HS-5 (cell line): ENCODE measurements at regions not wholly inside any gene's neighbourhood (a gene's known extent, or its start where the extent isn't known, plus 50 kb on each side); places are given as distances from the start of the nearest gene placed in this dataset.
"Not testable (repeated sequence)": the region's sequence is repeated elsewhere in the genome, so short reads cannot be mapped to it uniquely, and the experiment has no call there.

ENCODE experiments used
- DNase-seq: peaks from one replicate; pipeline ENCODE4 v3.0.0-alpha.2; 2012; ENCODE audit warnings: low read depth

DNA sequence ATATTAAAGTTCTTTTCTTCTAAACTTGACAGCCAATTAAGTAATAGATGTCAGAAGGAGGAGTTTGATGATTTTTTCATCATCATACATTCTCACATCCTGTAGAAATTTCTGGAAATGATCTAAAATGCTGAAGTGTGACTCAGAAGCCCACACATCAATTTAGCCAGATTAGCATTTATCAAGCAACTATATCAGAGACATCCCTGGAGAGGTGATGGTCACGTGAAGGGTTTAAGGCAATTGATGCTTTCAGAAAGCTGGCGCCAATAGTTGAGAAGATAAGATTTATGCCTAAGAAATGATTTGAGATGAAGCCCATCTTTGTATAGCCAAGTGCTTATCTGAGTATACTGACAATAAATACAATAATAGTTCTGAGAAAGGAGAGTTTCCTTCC lies 162.9 kb upstream of the RORB start:
- DNase-seq, result no peak

DNA sequence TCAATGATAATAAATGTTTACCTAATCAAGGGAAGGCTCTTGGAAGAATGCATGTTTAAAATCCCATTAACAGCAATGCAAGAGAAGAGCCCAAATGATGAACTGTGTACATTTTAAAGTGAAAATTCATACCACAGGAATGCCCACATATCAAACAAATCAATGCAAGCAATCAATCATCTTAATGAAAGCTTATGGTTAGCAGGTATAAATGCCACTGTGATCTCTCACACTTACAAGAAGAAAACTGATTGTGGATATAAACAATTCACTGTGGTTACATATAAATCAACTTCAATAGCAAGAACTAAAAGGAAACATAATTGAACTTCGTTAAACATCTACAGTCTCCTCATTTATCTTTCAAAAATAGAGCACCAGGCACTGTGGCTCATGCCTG lies 161.0 kb upstream of the RORB start:
- DNase-seq, result no peak

DNA sequence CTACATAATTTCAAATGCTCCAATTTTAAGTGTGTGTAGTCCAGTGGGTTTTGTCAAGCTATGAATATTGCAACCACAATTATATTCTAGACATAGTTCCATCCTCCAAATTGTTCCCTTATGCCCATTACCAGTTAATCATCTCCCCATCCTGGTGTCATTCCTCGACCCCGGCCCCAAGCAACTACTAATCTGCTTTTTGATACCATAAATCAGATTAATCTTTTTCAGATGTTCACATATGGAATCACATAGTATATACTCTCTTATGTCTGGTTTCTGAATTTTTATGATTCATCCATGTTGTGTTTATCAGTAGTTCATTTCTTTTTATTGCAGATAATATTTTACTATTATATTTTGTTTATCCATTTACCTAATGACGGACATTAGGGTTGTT lies 148.4 kb upstream of the RORB start:
- no peak for DNase-seq

DNA sequence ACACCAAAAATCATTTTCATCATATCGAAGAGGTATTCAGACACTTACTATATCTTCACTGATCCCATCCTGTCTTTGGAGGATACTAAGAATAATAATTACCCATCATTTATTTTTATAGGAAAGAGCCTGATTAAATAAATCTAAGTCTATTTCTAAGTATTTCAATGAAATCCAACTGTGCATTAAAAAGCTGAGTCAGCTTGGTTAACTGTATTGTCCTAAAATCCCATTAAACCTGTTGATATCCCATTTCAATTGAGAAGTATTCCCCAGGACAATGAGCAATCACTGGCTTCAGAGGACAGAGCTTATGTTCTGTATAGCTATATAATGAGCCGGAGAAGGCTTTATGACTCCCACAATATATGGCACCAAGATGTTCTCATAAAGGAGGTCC lies 142.0 kb upstream of the RORB start:
- DNase-seq, result no peak

DNA sequence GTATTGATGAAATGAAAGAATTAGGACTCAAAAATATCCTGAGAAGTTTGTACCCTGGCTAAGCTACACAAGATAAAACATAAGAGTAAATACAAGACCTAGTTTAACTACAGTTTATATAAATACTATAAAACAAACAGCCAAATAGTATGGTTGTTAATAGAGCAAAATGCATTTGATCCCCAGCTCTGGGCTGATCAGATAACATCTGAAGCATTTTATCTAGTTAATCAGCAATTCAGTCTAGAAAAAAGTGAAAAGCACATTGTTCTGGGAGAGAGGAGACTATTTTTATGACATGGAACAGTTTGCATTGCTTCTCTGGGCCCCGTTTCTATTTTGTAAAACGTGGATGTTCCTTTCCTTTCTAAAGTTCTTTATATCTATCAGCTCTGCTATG lies 139.6 kb upstream of the RORB start:
- no peak for DNase-seq

DNA sequence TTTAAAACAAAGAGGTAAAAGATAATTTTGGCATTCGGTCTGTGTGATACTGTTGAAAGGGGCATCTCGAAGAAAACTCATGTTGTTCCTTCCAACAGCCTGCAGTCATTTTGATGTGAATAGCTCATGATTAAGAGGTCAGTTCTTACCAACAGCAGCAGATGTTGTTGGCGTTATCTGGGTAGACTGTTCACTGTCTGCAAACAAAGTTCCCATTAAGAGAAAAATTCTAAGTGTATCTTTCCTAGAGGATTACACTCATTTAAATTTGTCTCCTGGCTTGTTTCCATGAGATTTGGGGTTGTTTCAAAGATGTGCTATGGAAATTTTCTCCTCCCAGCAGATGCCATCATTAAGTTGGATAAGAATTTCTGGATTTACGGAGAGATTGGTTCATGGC lies 138.2 kb upstream of the RORB start:
- DNase-seq, result no peak

DNA sequence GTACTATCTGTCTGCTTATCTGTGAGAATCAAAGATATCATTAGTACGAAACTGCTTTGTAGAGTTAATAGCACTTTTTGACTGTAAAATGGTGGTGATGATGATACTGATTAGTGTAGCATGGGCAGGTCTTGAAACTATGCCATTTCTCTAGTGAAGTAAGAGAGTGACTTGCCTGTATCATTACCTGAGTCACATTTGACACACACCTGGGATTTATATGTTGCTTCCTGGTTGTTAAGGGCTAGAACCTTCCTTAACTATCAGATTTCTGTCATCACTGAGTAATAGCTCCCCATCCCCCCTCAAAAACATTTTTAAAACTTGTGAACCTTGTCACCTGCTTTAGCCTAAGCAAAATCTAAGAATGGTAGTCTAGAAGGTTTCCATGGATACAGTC lies 135.6 kb upstream of the RORB start:
- DNase-seq, result no peak

DNA sequence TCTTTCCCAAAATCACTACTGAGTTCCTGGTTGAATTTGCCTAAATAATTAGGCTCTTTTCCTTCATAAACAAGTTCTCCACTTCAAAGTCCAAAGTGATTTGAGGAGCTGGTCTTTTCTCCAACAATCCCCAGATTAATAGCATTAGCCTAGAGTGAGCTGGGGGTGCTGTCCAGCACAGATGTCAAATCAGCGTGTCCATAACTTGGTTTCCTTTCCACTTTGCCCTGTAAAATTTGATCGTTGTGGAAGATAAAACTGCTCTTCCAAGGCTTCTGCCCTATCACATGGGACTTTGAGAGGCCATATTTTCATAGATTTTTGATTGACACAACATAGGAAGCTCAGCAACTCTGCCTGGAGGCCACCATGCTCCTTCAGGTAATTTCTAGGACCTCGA lies 134.7 kb upstream of the RORB start:
- no peak for DNase-seq

DNA sequence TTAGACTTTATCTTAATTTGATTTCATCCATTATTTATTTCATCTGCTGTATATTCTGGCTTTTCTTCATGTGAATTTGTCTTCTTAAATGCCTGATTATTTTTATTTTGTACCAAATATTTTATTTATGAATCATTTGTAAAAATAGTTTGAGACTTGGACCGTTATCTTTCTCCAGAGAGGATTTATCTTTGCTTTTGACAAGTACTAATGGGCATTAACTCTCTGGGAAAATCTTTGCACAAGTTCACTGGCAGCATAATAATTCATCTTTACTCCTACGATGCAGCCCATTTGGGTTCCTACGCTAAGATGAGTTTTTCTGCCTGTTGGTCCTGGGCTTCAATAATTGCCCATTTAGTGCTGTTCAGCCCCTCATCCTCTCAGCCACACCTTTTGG lies 131.0 kb upstream of the RORB start:
- DNase-seq, result no peak

DNA sequence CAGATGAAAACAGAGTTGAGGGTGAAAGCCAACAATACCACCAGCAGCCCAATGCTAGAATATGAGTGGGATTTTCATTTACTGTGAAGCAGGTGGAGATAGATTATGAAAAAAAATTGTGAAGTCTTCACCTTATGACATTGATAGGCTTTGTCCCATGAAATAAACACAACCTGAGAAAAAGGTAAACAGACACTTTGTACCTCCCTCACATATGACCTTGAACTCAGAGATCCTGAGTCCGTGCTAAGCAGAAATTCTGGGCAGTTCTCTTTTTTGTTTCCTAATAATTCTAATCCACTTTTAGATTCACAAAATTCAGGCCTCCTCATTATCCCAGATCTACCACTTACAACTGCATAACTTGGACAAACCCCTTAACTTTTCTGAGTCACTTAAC lies 127.3 kb upstream of the RORB start:
- no peak for DNase-seq

DNA sequence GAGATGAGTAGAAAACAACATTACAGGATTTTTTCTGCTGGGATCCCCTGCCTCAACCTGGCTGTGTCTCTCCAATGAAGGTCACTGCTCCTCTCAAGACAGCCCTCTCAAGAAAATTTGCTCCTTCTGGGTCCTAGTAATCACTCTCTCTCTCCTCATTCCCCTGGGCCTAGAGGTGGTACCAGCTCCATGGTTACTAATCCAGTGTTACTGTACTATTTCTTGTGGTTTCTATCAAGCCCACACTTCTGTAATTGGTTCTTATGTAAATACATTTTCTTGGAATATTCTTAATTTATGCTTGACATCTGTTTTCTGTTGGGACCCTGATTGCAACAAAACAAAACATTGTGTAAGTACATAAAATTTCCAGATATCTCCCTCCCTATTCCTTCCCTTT lies 123.8 kb upstream of the RORB start:
- DNase-seq, result no peak

DNA sequence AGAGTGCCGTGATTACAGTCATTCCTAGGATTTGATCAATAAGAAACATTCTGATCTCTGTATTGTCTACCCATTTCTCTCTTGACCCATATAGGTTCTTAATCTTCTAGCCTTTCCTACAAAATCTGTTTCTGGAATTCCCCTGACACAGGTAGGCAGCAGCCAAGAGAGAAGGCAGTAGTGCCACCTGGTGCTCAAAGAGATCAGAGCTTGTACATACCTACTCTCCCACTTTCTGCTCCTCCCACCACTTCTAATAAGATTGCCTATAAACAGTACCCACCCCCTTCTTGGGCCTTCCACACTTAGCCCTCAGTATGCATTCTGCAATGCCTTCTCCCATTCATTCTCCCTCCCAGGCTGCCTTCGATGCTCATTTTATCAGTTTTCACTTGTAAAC lies 117.4 kb upstream of the RORB start:
- peak; percentile 14 for DNase-seq

DNA sequence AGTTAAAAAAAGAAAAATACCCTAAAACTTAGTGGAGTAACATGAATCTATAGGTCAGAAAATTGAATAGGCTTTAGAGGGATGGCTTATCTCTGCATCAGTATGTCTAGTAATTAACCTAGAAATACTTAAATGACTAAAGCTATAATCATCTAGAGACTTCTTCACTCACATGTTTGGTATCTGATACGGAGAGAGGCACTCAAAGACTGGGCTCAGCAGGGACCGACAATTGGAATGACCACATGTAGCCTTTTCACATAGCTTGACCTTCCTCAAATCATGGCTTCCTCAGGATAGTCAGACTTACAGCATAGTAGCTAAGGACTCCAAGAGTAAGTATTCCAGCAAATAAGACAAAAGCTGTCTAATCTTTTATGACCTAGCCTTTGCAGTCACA lies 105.3 kb upstream of the RORB start:
- peak; percentile 15 for DNase-seq

DNA sequence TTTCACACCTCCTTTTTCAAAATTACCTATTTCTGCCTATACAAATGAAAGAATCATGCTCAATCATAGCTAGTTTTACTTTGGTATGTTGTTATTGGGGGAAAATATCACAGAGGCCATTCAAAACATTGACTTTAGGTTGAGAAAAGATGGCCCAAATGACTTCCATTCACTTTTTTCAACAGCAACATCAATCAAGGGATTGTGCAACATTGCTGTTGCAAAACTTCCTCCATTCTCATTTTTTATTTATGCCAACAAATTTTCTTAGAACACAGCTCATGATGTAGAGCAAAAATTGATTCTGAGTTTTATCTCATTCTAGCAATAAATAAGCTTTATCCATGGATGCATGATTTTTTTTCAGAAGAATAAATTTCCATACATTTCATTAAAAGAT lies 93.6 kb upstream of the RORB start:
- no peak for DNase-seq

DNA sequence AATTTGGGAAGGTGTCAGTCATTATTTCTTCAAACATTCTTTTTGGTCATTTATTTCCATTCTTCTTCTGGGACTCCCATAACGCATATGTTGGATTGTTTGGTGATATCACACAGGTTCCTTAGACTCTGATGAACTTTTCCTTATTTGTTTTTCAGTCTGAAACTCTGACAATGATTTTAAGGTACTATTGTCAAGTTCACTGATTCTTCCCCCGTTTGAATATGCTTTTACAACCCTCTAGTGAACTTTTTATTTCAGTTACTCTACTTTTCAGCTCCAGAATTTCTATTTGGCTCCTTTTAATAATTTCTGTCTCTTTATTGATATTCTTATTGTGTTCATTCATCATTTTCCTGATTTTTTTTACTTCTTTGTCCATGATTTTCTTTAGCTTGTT lies 92.5 kb upstream of the RORB start:
- no peak for DNase-seq

DNA sequence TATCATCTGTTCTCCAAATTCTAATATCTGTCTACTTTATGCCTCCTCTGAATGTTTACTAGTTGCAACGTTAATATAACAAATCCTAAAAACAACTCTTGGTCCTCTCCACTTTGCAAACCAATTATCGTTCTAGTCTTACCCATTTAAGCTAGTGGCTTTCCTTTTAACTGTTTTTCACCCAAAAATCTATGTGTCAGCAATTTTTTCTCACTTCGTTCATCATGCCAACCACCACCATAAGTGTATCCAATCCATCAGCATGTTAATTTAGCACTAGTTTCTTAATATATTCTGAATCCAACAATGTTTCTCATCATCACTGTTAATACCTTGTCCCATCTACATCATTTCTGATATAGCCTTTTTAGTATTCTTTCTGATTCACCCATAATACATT lies 90.0 kb upstream of the RORB start:
- DNase-seq, result no peak

DNA sequence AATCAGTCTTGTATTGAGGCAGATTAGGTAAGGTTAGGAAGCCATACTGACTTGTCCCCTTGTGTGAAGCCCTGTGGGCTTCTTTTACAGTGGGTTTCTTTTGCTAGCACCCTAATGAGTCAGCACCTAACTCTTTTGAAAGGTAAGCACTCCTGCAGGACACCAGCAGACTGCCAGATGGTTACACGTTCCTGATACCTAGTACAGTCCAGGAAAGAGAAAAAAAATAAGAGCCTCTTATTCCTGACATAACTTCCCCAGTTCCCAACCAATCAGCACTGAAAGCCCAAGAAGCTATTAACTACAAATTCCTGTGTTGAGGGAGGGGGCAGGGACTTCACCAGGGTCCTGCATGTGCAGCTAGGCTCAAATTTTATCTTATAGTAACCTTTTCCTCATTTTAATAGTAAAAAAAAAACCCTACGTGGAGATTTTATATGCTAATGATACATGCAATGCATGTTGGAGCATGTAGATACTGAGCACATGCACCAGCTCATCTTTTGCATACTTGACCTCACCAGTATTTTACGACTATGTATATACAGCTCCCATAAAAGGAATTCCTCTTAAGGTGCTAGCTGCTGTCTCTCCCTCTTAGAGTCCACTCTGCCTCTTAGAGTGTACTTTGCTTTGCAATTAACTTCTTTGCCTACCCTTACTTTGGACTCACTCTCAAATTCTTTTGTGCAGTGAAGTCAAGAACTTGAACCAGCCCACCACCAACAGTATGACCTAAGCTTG lies 84.7 kb upstream of the RORB start:
- no peak for DNase-seq

DNA sequence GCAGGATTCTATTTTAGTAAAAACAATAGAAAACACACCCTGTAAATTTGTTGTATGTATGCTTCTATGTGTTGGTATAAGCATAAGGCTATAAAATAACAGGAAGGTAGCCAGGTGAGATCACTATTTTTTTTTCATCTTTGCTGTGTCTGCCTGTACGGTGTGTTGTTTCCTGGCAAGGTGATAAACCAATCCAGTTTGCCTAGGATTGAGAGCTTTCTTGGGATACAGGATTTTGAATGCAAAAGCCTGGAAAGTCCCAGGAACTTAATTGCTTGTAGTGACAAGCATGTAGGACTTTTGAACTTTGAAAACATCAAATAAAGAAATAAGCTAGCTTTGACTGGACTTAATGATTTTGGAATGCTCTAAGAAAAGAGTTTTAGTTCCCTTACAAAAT lies 83.3 kb upstream of the RORB start:
- no peak for DNase-seq

DNA sequence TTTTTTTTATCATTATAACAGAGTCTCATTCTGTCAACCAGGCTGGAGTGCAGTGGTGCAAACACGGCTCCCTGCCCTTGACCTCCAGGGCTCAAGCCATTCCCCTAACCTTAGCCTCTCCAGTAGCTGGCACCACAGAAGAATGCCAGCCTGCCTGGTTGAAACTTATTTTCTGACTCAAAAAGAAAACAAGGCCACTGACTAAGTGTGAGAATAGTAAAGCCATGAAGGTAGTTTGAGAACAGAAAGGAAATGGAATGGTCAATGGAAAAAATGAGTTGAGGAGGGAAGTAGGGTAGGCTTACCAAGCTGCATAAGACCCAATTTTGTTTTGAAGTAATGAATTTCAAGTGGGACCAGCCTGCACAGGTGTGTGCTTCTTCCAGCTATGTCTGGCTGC lies 82.8 kb upstream of the RORB start:
- no peak for DNase-seq

DNA sequence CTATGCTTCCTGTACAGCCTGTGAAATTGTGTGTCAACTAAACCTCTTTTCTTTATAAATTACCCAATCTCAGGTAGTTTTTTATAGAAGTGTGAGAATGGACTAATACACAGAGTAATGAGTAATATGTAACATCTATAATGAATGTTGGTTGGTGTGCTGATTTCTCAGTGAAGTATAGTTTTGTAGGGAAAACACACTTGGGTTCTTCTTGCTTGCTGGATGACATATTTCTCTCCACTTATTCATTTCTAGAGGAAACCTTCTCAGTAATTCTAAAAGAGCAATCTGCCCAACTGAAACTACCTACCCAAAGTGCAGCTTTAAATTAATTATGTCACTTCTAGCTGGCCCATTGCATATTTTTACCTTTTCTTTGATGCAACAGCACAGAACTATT lies 81.1 kb upstream of the RORB start:
- DNase-seq, result no peak

DNA sequence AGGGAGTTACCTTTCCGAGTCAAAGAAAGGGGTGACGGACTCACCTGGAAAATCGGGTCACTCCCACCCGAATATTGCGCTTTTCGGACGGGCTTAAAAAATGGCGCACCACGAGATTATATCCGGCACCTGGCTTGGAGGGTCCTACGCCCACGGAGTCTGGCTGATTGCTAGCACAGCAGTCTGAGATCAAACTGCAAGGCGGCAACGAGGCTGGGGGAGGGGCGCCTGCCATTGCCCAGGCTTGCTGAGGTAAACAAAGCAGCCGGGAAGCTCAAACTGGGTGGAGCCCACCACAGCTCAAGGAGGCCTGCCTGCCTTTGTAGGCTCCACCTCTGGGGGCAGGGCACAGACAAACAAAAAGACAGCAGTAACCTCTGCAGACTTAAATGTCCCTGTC lies 72.6 kb upstream of the RORB start:
- DNase-seq, result not testable (repeated sequence)

DNA sequence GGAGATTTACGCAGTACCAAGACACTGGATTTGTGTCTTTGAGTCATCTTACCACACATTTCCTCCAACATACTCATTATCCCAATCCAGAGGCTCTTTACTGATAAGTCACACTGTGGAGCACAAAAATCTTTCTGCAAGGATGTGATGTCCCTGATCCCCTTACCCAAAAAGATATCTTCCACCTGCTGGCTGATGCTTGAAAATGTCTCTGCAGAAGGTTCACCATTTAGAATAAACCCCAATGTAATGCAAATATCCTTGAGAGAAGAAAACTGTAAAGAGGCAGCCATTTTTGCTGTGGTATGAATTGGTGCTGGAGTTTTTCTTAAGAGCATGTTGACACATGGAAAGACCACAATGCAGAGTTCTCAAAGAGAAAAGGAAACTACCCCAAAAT lies 65.7 kb upstream of the RORB start:
- no peak for DNase-seq

DNA sequence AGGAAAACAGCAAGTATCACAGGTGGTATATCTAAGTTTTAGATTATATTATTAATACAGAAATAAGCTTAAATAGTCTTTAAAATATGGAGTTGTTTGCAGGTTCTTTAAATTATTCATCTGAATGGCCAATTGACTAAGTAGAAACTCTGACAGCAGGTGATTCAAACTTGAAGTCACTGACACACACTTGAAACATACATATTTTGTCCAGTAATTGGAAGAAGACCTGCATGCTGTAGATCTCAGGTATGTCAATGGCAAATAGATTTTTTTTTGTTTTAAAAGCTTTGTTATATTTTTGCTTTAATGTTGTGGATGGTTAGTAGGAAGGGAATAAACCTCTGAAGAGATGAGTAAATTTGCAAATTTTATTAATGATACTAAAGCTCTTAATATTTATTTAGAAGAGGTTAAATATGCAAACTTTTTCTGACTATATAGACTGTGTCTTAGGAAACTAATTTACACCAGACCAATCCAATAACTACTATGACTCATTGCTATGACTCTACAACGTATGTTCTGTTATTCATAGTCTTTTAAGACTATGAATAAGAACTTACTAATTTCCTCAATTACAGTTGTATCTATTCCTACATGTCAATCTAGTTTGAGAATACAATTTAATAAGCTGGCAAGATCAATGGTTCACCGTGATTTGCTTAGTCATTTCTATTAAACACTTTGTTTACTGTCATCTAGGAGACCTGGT lies 53.9 kb upstream of the RORB start:
- peak; percentile 42 for DNase-seq

DNA sequence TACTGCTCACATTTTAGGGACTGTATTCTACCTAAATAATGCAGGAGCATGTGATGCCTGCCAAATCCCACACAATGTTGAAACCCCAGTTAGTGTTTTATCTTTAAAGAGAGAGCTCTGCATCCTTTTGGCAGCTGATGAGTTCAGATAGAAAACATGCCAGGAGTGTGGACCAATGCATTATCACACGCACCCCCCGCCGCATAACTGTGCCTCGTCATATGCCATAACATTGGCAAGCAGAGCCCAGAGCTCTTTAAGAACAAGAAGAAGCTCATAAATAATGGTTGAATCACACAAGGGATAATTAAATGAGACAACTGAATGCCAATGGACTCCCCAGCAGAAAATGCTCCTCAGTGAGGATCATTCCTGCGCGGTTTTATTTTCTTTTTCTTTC lies 52.8 kb upstream of the RORB start:
- peak; percentile 60 for DNase-seq
